Naive thymus-derived CD4-positive, alpha-beta T cell (primary cell): ENCODE measurements at regions not wholly inside any gene's neighbourhood (a gene's known extent, or its start where the extent isn't known, plus 50 kb on each side); places are given as distances from the start of the nearest gene placed in this dataset.

Source experiments
- ATAC-seq: fragments of 150-1000 bp; cut with Tn5 transposase; 2 replicates; pipeline ENCODE4 v1.10.0; 2021; ENCODE audit warnings: mild to moderate bottlenecking, moderate library complexity
- CTCF ChIA-PET: fragments of 350-600 bp; sonication (Branson Sonifier 250); formaldehyde crosslinking; loops from one replicate; lab custom pipeline; 2021; ENCODE audit warnings: antibody characterized with exemption; lab: Charles Lee
- POLR2A ChIA-PET: fragments of 350-600 bp; sonication (Branson Sonifier 250); formaldehyde crosslinking; loops from one replicate; lab custom pipeline; 2021; ENCODE audit warnings: antibody characterized with exemption, inconsistent platforms; lab: Charles Lee
- DNase-seq, 9 donors: peaks; one replicate each; pipeline versions ENCODE4 v3.0.0 to v3.0.0-alpha.2; 2020 to 2022; ENCODE audit warnings: mixed read lengths in 1 of 9
- H3K27ac ChIP-seq: one replicate; pipeline ENCODE4 v1.7.0; 2013; ENCODE audit warnings: mild to moderate bottlenecking, low read depth, low read length, moderate library complexity
- H3K27me3 ChIP-seq, 2 donors: one replicate each; pipeline ENCODE4 v1.7.0; 2013; ENCODE audit warnings: low read length in 2 of 2, mild to moderate bottlenecking in 2 of 2, moderate library complexity in 2 of 2; ENCODE audit not compliant: control insufficient read depth in 2 of 2, insufficient read depth in 2 of 2
- H3K36me3 ChIP-seq, 3 experiments: 1 replicate in 2 of 3; 2 replicates in 1 of 3; pipeline ENCODE4 v1.7.0; 2013; ENCODE audit warnings: low read length in 3 of 3, mild to moderate bottlenecking in 3 of 3, moderate library complexity in 1 of 3; ENCODE audit not compliant: insufficient read depth in 3 of 3, control insufficient read depth in 2 of 3
- H3K4me1 ChIP-seq, 2 donors: one replicate each; pipeline ENCODE4 v1.7.0; 2013; ENCODE audit warnings: low read length in 2 of 2, mild to moderate bottlenecking in 2 of 2, moderate library complexity in 1 of 2; ENCODE audit not compliant: control insufficient read depth in 2 of 2, insufficient read depth in 2 of 2
- H3K4me3 ChIP-seq: 2 replicates; pipeline ENCODE4 v1.7.0; 2013; ENCODE audit warnings: mild to moderate bottlenecking, low read length
- H3K9me3 ChIP-seq, 3 experiments: 1 replicate in 2 of 3; 2 replicates in 1 of 3; pipeline ENCODE4 v1.7.0; 2013; ENCODE audit warnings: low read length in 3 of 3; ENCODE audit not compliant: control insufficient read depth in 2 of 3
- H3K27ac Mint-ChIP-seq, 9 donors: one replicate each; pipeline ENCODE4 v1.8.0; 2020 to 2022; ENCODE audit warnings: mixed read lengths in 9 of 9, mild to moderate bottlenecking in 8 of 9, moderate library complexity in 5 of 9, inconsistent platforms in 2 of 9
- H3K27me3 Mint-ChIP-seq, 5 donors: one replicate each; pipeline ENCODE4 v1.8.0; 2021 to 2022; ENCODE audit warnings: mixed read lengths in 5 of 5, mild to moderate bottlenecking in 1 of 5
- H3K36me3 Mint-ChIP-seq, 5 donors: one replicate each; pipeline ENCODE4 v1.8.0; 2020 to 2022; ENCODE audit warnings: mixed read lengths in 5 of 5, mild to moderate bottlenecking in 3 of 5, inconsistent platforms in 1 of 5
- H3K4me1 Mint-ChIP-seq, 7 donors: one replicate each; pipeline ENCODE4 v1.8.0; 2020 to 2022; ENCODE audit warnings: mixed read lengths in 7 of 7, mild to moderate bottlenecking in 3 of 7, inconsistent platforms in 1 of 7
- H3K4me3 Mint-ChIP-seq, 10 donors: one replicate each; pipeline ENCODE4 v1.8.0; 2020 to 2022; ENCODE audit warnings: mild to moderate bottlenecking in 10 of 10, mixed read lengths in 10 of 10, moderate library complexity in 6 of 10, inconsistent platforms in 2 of 10
- H3K9me3 Mint-ChIP-seq, 11 donors: one replicate each; pipeline ENCODE4 v1.8.0; 2020 to 2022; ENCODE audit warnings: mixed read lengths in 11 of 11, mild to moderate bottlenecking in 4 of 11, inconsistent platforms in 1 of 11, moderate library complexity in 1 of 11
- intact Hi-C, 2 donors: fragments of 100-400 bp; cut with micrococcal nuclease; formaldehyde crosslinking; loops; one replicate each; pipeline ENCODE4 v1.15.1; 2023

GRCh38 chr3:168583977-168584376 is 488.3 kb upstream of the GOLIM4 start:
- ChIA-PET CTCF (no interaction called here), POLR2A (no interaction called here)
- DNase-seq (no peak), ATAC-seq (no peak)
- no peaks in the 10 kb centered on the region for H3K4me1 ChIP-seq
- no peaks in the 10 kb centered on the region for H3K9me3 ChIP-seq
- H3K4me1 Mint-ChIP-seq: no peaks in the 10 kb centered on the region
- H3K4me3 Mint-ChIP-seq: no peak overlapping the region
- no peak overlapping the region for H3K4me3 ChIP-seq
- H3K36me3 ChIP-seq: no peaks in the 10 kb centered on the region
- no peak overlapping the region for H3K27ac ChIP-seq
- H3K27ac Mint-ChIP-seq: no peak overlapping the region
- H3K27me3 Mint-ChIP-seq: no peaks in the 10 kb centered on the region
- intact Hi-C loops: no loop called here
- H3K36me3 Mint-ChIP-seq: no peaks in the 10 kb centered on the region
- H3K9me3 Mint-ChIP-seq: peaks cover 0 to 6% (median 0%) of the 10 kb centered on the region in 11 donors
- no peaks in the 10 kb centered on the region for H3K27me3 ChIP-seq

GRCh38 chr3:168582503-168582902 is 486.8 kb upstream of the GOLIM4 start:
- H3K9me3 Mint-ChIP-seq: peaks cover 0 to 3% (median 0%) of the 10 kb centered on the region in 11 donors
- H3K4me3 ChIP-seq: no peak overlapping the region
- ChIA-PET POLR2A (no interaction called here), CTCF (no interaction called here)
- DNase-seq (no peak), ATAC-seq (no peak)
- no peaks in the 10 kb centered on the region for H3K4me1 ChIP-seq
- H3K4me1 Mint-ChIP-seq: no peaks in the 10 kb centered on the region
- H3K4me3 Mint-ChIP-seq: no peak overlapping the region
- no peaks in the 10 kb centered on the region for H3K36me3 Mint-ChIP-seq
- H3K27ac Mint-ChIP-seq: no peak overlapping the region
- no peaks in the 10 kb centered on the region for H3K27me3 Mint-ChIP-seq
- no peaks in the 10 kb centered on the region for H3K9me3 ChIP-seq
- no peaks in the 10 kb centered on the region for H3K27me3 ChIP-seq
- no peak overlapping the region for H3K27ac ChIP-seq
- intact Hi-C loops: no loop called here
- no peaks in the 10 kb centered on the region for H3K36me3 ChIP-seq

GRCh38 chr3:168581771-168582225 is 486.1 kb upstream of the GOLIM4 start:
- Mint-ChIP-seq H3K4me1 (no peaks in the 10 kb centered on the region), H3K27ac (no peak overlapping the region), H3K4me3 (no peak overlapping the region), H3K27me3 (no peaks in the 10 kb centered on the region), H3K9me3 (peaks cover 0 to 3% (median 0%) of the 10 kb centered on the region in 11 donors), H3K36me3 (no peaks in the 10 kb centered on the region)
- no peaks in the 10 kb centered on the region for H3K36me3 ChIP-seq
- DNase-seq (no peak), ATAC-seq (no peak)
- CTCF ChIA-PET: no interaction called here
- no peak overlapping the region for H3K4me3 ChIP-seq
- no peaks in the 10 kb centered on the region for H3K27me3 ChIP-seq
- intact Hi-C loops: no loop called here
- H3K27ac ChIP-seq: no peak overlapping the region
- H3K4me1 ChIP-seq: no peaks in the 10 kb centered on the region
- POLR2A ChIA-PET: no interaction called here
- H3K9me3 ChIP-seq: no peaks in the 10 kb centered on the region

GRCh38 chr3:168579010-168579409 is 483.3 kb upstream of the GOLIM4 start:
- Histone ChIP-seq H3K36me3 (no peaks in the 10 kb centered on the region), H3K27ac (no peak overlapping the region), H3K4me3 (no peak overlapping the region), H3K9me3 (no peaks in the 10 kb centered on the region), H3K4me1 (no peaks in the 10 kb centered on the region), H3K27me3 (no peaks in the 10 kb centered on the region)
- peaks cover 0 to 3% (median 0%) of the 10 kb centered on the region in 11 donors for H3K9me3 Mint-ChIP-seq
- H3K4me1 Mint-ChIP-seq: no peaks in the 10 kb centered on the region
- ChIA-PET POLR2A (no interaction called here), CTCF (no interaction called here)
- no peak overlapping the region for H3K27ac Mint-ChIP-seq
- no peaks in the 10 kb centered on the region for H3K27me3 Mint-ChIP-seq
- intact Hi-C loops: no loop called here
- ATAC-seq (no peak), DNase-seq (no peak)
- H3K36me3 Mint-ChIP-seq: no peaks in the 10 kb centered on the region
- no peak overlapping the region for H3K4me3 Mint-ChIP-seq

- POLR2A ChIA-PET: no interaction called here
- Mint-ChIP-seq H3K9me3 (peaks cover 0 to 4% (median 0%) of the 10 kb centered on the region in 11 donors), H3K4me3 (no peak overlapping the region), H3K27me3 (no peaks in the 10 kb centered on the region), H3K4me1 (no peaks in the 10 kb centered on the region), H3K27ac (no peak overlapping the region), H3K36me3 (no peaks in the 10 kb centered on the region)
- Histone ChIP-seq H3K4me3 (no peak overlapping the region), H3K27ac (no peak overlapping the region), H3K9me3 (no peaks in the 10 kb centered on the region), H3K27me3 (no peaks in the 10 kb centered on the region), H3K36me3 (no peaks in the 10 kb centered on the region), H3K4me1 (no peaks in the 10 kb centered on the region)
- no peak for ATAC-seq
- CTCF ChIA-PET: no interaction called here
- intact Hi-C loops: no loop called here
- DNase-seq: no peak
These were observed 480.0 kb upstream of the GOLIM4 start for GRCh38 chr3:168575750-168576149.

GRCh38 chr3:168574455-168575158 is 478.9 kb upstream of the GOLIM4 start:
- Histone ChIP-seq H3K4me1 (no peaks in the 10 kb centered on the region), H3K27ac (no peak overlapping the region), H3K4me3 (no peak overlapping the region), H3K36me3 (no peaks in the 10 kb centered on the region), H3K9me3 (no peaks in the 10 kb centered on the region), H3K27me3 (no peaks in the 10 kb centered on the region)
- H3K27ac Mint-ChIP-seq: no peak overlapping the region
- H3K27me3 Mint-ChIP-seq: no peaks in the 10 kb centered on the region
- ATAC-seq (no peak), DNase-seq (no peak)
- ChIA-PET CTCF (no interaction called here), POLR2A (no interaction called here)
- no peaks in the 10 kb centered on the region for H3K4me1 Mint-ChIP-seq
- H3K9me3 Mint-ChIP-seq: peaks cover 0 to 4% (median 0%) of the 10 kb centered on the region in 11 donors
- no peaks in the 10 kb centered on the region for H3K36me3 Mint-ChIP-seq
- H3K4me3 Mint-ChIP-seq: no peak overlapping the region
- intact Hi-C loops: no loop called here

GRCh38 chr3:168570404-168571155 is 474.9 kb upstream of the GOLIM4 start:
- no peaks in the 10 kb centered on the region for H3K27me3 Mint-ChIP-seq
- CTCF ChIA-PET: no interaction called here
- no peaks in the 10 kb centered on the region for H3K27me3 ChIP-seq
- POLR2A ChIA-PET: no interaction called here
- no peaks in the 10 kb centered on the region for H3K9me3 ChIP-seq
- no peak overlapping the region for H3K27ac Mint-ChIP-seq
- intact Hi-C loops: no loop called here
- no peaks in the 10 kb centered on the region for H3K4me1 ChIP-seq
- no peaks in the 10 kb centered on the region for H3K36me3 ChIP-seq
- DNase-seq: no peak
- no peaks in the 10 kb centered on the region for H3K4me1 Mint-ChIP-seq
- H3K27ac ChIP-seq: no peak overlapping the region
- H3K36me3 Mint-ChIP-seq: no peaks in the 10 kb centered on the region
- no peak for ATAC-seq
- H3K9me3 Mint-ChIP-seq: peaks cover 0 to 11% (median 2%) of the 10 kb centered on the region in 11 donors
- H3K4me3 ChIP-seq: no peak overlapping the region
- H3K4me3 Mint-ChIP-seq: no peak overlapping the region
